B cell (primary cell): ENCODE measurements at regions not wholly inside any gene's neighbourhood (a gene's known extent, or its start where the extent isn't known, plus 50 kb on each side); places are given as distances from the start of the nearest gene placed in this dataset.

ENCODE experiments used
- ATAC-seq: fragments of 200-7000 bp; cut with Tn5 transposase; one replicate; pipeline ENCODE4 v1.10.0; 2021; ENCODE audit warnings: low read depth, mild to moderate bottlenecking, moderate number of reproducible peaks, moderate library complexity
- CTCF ChIA-PET: fragments of 350-600 bp; sonication (Branson Sonifier 250); formaldehyde crosslinking; loops from one replicate; lab custom pipeline; 2021; ENCODE audit warnings: antibody characterized with exemption, inconsistent platforms; lab: Charles Lee
- POLR2A ChIA-PET: fragments of 350-600 bp; sonication (Branson Sonifier 250); formaldehyde crosslinking; loops from one replicate; lab custom pipeline; 2021; ENCODE audit warnings: antibody characterized with exemption; lab: Charles Lee
- DNase-seq: peaks from one replicate; pipeline ENCODE4 v3.0.0; 2013
- H2AFZ ChIP-seq: 2 replicates; pipeline ENCODE4 v1.6.1; 2012; ENCODE audit warnings: mild to moderate bottlenecking, low read depth, low read length; ENCODE audit not compliant: insufficient read depth, poor library complexity, severe bottlenecking
- H3K27ac ChIP-seq, 2 donors: 1 replicate in 1 of 2; 2 replicates in 1 of 2; pipeline ENCODE4 v1.5.1; 2012 to 2013; ENCODE audit warnings: low read length in 2 of 2, mild to moderate bottlenecking in 2 of 2, moderate library complexity in 1 of 2
- H3K27me3 ChIP-seq, 4 experiments: fragments of 200-600 bp in 1 of 4; sonication (generic) in 1 of 4; replicated peaks in 1 of 4; 1 replicate in 2 of 4; 2 replicates in 2 of 4; pipeline versions ENCODE4 v1.6.1 to v1.7.0; 2013 to 2016; ENCODE audit warnings: low read length in 3 of 4, mild to moderate bottlenecking in 2 of 4, mixed read lengths in 1 of 4, moderate library complexity in 1 of 4; ENCODE audit not compliant: insufficient read depth in 4 of 4, control insufficient read depth in 3 of 4; ENCODE audit errors: control extremely low read depth in 1 of 4
- H3K36me3 ChIP-seq, 2 experiments: replicated peaks in 1 of 2; 1 replicate in 1 of 2; 2 replicates in 1 of 2; pipeline versions ENCODE4 v1.6.1 to v1.7.1; 2013; ENCODE audit warnings: low read length in 1 of 2; ENCODE audit not compliant: insufficient read depth in 2 of 2, control insufficient read depth in 1 of 2; ENCODE audit errors: control extremely low read depth in 1 of 2, extremely low read depth in 1 of 2
- H3K4me1 ChIP-seq, 2 donors: fragments of 200-600 bp in 1 of 2; sonication (generic) in 1 of 2; 1 replicate in 1 of 2; 2 replicates in 1 of 2; pipeline versions ENCODE4 v1.5.1 to v1.6.1; 2013 to 2017; ENCODE audit warnings: low read length in 2 of 2; ENCODE audit not compliant: control insufficient read depth in 2 of 2, insufficient read depth in 2 of 2
- H3K4me2 ChIP-seq: replicated peaks from 2 replicates; pipeline ENCODE3; 2012; ENCODE audit warnings: mild to moderate bottlenecking, low read depth, low read length; ENCODE audit not compliant: poor library complexity, severe bottlenecking
- H3K4me3 ChIP-seq, 5 experiments: fragments of 200-600 bp in 1 of 5; sonication (generic) in 1 of 5; 1 replicate in 3 of 5; 2 replicates in 2 of 5; pipeline versions ENCODE4 v1.5.1 to v1.7.0; 2011 to 2016; ENCODE audit warnings: low read length in 4 of 5, mild to moderate bottlenecking in 4 of 5, low read depth in 2 of 5, control low read depth in 1 of 5, moderate library complexity in 1 of 5; ENCODE audit not compliant: insufficient read depth in 1 of 5; ENCODE audit errors: control extremely low read depth in 1 of 5, extremely low read depth in 1 of 5
- H3K79me2 ChIP-seq: fragments of 200-600 bp; sonication (generic); one replicate; pipeline ENCODE4 v1.6.0; 2016; ENCODE audit warnings: low read length; ENCODE audit not compliant: control insufficient read depth, insufficient read depth
- H3K9ac ChIP-seq: fragments of 200-600 bp; sonication (generic); 2 replicates; pipeline ENCODE4 v1.6.1; 2017; ENCODE audit warnings: mild to moderate bottlenecking, low read length, moderate library complexity
- H3K9me3 ChIP-seq, 3 donors: one replicate each; pipeline versions ENCODE4 v1.6.1 to v1.7.1; 2013; ENCODE audit warnings: low read length in 2 of 3; ENCODE audit not compliant: control insufficient read depth in 2 of 3, insufficient read depth in 1 of 3; ENCODE audit errors: control extremely low read depth in 1 of 3
- H4K20me1 ChIP-seq: 2 replicates; pipeline ENCODE4 v1.6.0; 2012; ENCODE audit warnings: mild to moderate bottlenecking, low read length; ENCODE audit not compliant: insufficient read depth, control insufficient read depth, poor library complexity, severe bottlenecking
- H3K27ac Mint-ChIP-seq: one replicate; pipeline ENCODE4 v1.8.0; 2021; ENCODE audit warnings: mixed read lengths
- H3K27me3 Mint-ChIP-seq: one replicate; pipeline ENCODE4 v1.8.0; 2021; ENCODE audit warnings: mixed read lengths
- H3K4me1 Mint-ChIP-seq: one replicate; pipeline ENCODE4 v1.8.0; 2021; ENCODE audit warnings: mixed read lengths
- H3K4me3 Mint-ChIP-seq: one replicate; pipeline ENCODE4 v1.8.0; 2021; ENCODE audit warnings: mixed read lengths
- H3K9me3 Mint-ChIP-seq: one replicate; pipeline ENCODE4 v1.8.0; 2022; ENCODE audit warnings: mixed read lengths; ENCODE audit not compliant: insufficient read depth
- EZH2 ChIP-seq: IDR thresholded peaks from 2 replicates; pipeline ENCODE4 v1.6.1; 2012; ENCODE audit warnings: borderline replicate concordance, low read depth, mild to moderate bottlenecking, moderate library complexity, low read length; ENCODE audit not compliant: insufficient read depth, poor library complexity, severe bottlenecking
- WGBS: methylation state at CpG from one replicate; pipeline ENCODE4 v1.1.5; 2013; ENCODE audit warnings: missing lambda C conversion rate; ENCODE audit not compliant: insufficient coverage; 5-methylcytosine and 5-hydroxymethylcytosine counted together
- intact Hi-C: fragments of 100-400 bp; cut with micrococcal nuclease; formaldehyde crosslinking; loops from one replicate; pipeline ENCODE4 v1.10.0; 2022
- TF ChIP-seq, protein P1 (sequence below): fragments of 200-600 bp; IDR thresholded peaks from one replicate; pipeline ENCODE4 v1.8.0; 2022; ENCODE audit warnings: antibody characterized with exemption, mild to moderate bottlenecking

DNA sequence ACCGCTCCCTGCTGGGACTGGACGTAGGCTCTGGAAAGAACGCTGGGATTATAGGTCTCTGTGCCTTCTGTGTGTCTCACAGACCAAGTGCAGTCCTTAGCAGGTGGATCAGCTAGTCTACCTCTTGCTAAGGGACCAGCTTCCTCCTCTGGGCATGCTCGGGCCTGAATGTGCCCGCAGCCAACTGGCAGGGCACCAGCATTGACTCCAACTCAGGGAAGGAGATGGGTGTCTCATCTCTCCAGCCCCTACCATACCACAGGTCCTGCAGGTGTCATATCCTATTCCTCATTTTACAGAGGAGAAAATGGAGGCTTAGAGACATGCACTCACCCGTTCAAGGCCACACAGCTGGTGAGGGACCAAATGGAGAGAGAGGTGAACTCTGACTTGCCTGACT lies 340.2 kb downstream of the PTPRU start:
- Histone ChIP-seq H3K9ac (no peak overlapping the region), H3K4me2 (no peak overlapping the region), H3K79me2 (no peaks in the 10 kb centered on the region), H4K20me1 (no peaks in the 10 kb centered on the region), H3K36me3 (no peaks in the 10 kb centered on the region), H3K4me3 (no peak overlapping the region), H3K4me1 (no peaks in the 10 kb centered on the region), H2AFZ (no peak overlapping the region), H3K27ac (no peak overlapping the region), H3K27me3 (no peaks in the 10 kb centered on the region), H3K9me3 (no peaks in the 10 kb centered on the region)
- CTCF ChIA-PET, result no interaction called here
- no peaks in the 10 kb centered on the region for H3K4me1 Mint-ChIP-seq
- WGBS, result 93% methylated on average over 3 of the region's 6 CpGs
- H3K27me3 Mint-ChIP-seq, result peaks cover 7% of the 10 kb centered on the region
- POLR2A ChIA-PET, result no interaction called here
- no peak overlapping the region for H3K27ac Mint-ChIP-seq
- ATAC-seq, result no peak
- no peak for DNase-seq
- intact Hi-C loops, result no loop called here
- no peak overlapping the region for H3K4me3 Mint-ChIP-seq
- H3K9me3 Mint-ChIP-seq, result no peaks in the 10 kb centered on the region
- TF ChIP-seq EZH2, result no peak
- TF ChIP-seq, protein P1, sequence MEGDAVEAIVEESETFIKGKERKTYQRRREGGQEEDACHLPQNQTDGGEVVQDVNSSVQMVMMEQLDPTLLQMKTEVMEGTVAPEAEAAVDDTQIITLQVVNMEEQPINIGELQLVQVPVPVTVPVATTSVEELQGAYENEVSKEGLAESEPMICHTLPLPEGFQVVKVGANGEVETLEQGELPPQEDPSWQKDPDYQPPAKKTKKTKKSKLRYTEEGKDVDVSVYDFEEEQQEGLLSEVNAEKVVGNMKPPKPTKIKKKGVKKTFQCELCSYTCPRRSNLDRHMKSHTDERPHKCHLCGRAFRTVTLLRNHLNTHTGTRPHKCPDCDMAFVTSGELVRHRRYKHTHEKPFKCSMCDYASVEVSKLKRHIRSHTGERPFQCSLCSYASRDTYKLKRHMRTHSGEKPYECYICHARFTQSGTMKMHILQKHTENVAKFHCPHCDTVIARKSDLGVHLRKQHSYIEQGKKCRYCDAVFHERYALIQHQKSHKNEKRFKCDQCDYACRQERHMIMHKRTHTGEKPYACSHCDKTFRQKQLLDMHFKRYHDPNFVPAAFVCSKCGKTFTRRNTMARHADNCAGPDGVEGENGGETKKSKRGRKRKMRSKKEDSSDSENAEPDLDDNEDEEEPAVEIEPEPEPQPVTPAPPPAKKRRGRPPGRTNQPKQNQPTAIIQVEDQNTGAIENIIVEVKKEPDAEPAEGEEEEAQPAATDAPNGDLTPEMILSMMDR, result no peak

DNA sequence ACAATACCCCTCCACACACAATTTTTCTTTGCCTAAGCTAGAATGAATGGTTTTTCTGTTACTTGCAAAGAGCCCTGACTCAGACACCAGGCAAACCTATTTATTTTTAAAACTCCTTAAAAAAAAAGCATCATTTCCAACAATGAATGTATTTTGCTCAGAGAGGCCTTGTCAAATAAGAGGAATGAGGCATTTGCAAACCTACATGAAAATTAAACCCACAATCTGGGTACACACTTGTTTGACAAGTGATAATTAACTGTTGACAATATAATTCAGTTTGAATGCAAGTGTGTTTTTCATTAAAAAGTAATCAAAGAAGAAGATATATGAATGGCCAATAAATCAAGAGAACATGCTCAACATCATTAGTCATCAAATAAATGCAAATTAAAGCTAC lies 339.5 kb downstream of the PTPRU start:
- H2AFZ ChIP-seq, result no peak overlapping the region
- no peaks in the 10 kb centered on the region for H3K4me1 ChIP-seq
- ChIA-PET CTCF (no interaction called here), POLR2A (no interaction called here)
- Mint-ChIP-seq H3K4me1 (no peaks in the 10 kb centered on the region), H3K9me3 (no peaks in the 10 kb centered on the region), H3K4me3 (no peak overlapping the region), H3K27ac (no peak overlapping the region), H3K27me3 (peaks cover 7% of the 10 kb centered on the region)
- H4K20me1 ChIP-seq, result no peaks in the 10 kb centered on the region
- no peak for DNase-seq
- no peak for ATAC-seq
- H3K4me2 ChIP-seq, result no peak overlapping the region
- no peaks in the 10 kb centered on the region for H3K27me3 ChIP-seq
- TF ChIP-seq EZH2, result no peak
- TF ChIP-seq, protein P1, result no peak
- no peak overlapping the region for H3K4me3 ChIP-seq
- no peak overlapping the region for H3K27ac ChIP-seq
- no peak overlapping the region for H3K9ac ChIP-seq
- no peaks in the 10 kb centered on the region for H3K36me3 ChIP-seq
- H3K9me3 ChIP-seq, result no peaks in the 10 kb centered on the region
- H3K79me2 ChIP-seq, result no peaks in the 10 kb centered on the region
- intact Hi-C loops, result no loop called here
